ENCODE measurements at regions not wholly inside any gene's neighbourhood (a gene's known extent, or its start where the extent isn't known, plus 50 kb on each side); places are given as distances from the start of the nearest gene placed in this dataset.

GRCh38 chr2:12141618-12142258 is 395.3 kb downstream of the LPIN1 start:
- peaks cover 0 to 3% (median 0%) of the 10 kb centered on the region in 5 donors for H3K27me3 ChIP-seq (ENCODE audit: control insufficient read depth in 5 of 5, insufficient read depth in 4 of 5, low read length in 5 of 5)
- H3K27ac ChIP-seq (ENCODE audit: low read depth, low read length) = no peak overlapping the region
- H3K36me3 ChIP-seq (ENCODE audit: control insufficient read depth in 5 of 5, insufficient read depth in 5 of 5, low read length in 5 of 5) = no peaks in the 10 kb centered on the region
- no peak overlapping the region for H3K4me3 ChIP-seq (ENCODE audit: low read depth in 1 of 5, low read length in 5 of 5)
- H3K4me1 ChIP-seq (ENCODE audit: control insufficient read depth in 5 of 5, insufficient read depth in 5 of 5, low read length in 5 of 5) = peaks cover 0 to 11% (median 9%) of the 10 kb centered on the region in 5 donors
- H3K9ac ChIP-seq (ENCODE audit: low read length in 5 of 5) = no peak overlapping the region
- no peaks in the 10 kb centered on the region for H3K9me3 ChIP-seq (ENCODE audit: control insufficient read depth in 5 of 5, low read length in 5 of 5)

GRCh38 chr2:12151716-12152115 is 405.3 kb downstream of the LPIN1 start:
- no peaks in the 10 kb centered on the region for H3K27me3 ChIP-seq (ENCODE audit: control insufficient read depth in 5 of 5, insufficient read depth in 4 of 5, low read length in 5 of 5)
- no peak overlapping the region for H3K4me3 ChIP-seq (ENCODE audit: low read depth in 1 of 5, low read length in 5 of 5)
- H3K9ac ChIP-seq (ENCODE audit: low read length in 5 of 5) = no peak overlapping the region
- H3K36me3 ChIP-seq (ENCODE audit: control insufficient read depth in 5 of 5, insufficient read depth in 5 of 5, low read length in 5 of 5) = no peaks in the 10 kb centered on the region
- H3K4me1 ChIP-seq (ENCODE audit: control insufficient read depth in 5 of 5, insufficient read depth in 5 of 5, low read length in 5 of 5) = peaks cover 0 to 15% (median 6%) of the 10 kb centered on the region in 5 donors
- no peak overlapping the region for H3K27ac ChIP-seq (ENCODE audit: low read depth, low read length)
- no peaks in the 10 kb centered on the region for H3K9me3 ChIP-seq (ENCODE audit: control insufficient read depth in 5 of 5, low read length in 5 of 5)

GRCh38 chr2:12152888-12153287 is 406.5 kb downstream of the LPIN1 start:
- no peak overlapping the region for H3K4me3 ChIP-seq (ENCODE audit: low read depth in 1 of 5, low read length in 5 of 5)

GRCh38 chr2:12155303-12156051 is 409.0 kb downstream of the LPIN1 start:
- Histone ChIP-seq H3K4me3 (ENCODE audit: low read depth in 1 of 5, low read length in 5 of 5) (no peak overlapping the region), H3K27ac (ENCODE audit: low read depth, low read length) (no peak overlapping the region), H3K4me1 (ENCODE audit: control insufficient read depth in 5 of 5, insufficient read depth in 5 of 5, low read length in 5 of 5) (peaks cover 0 to 15% (median 6%) of the 10 kb centered on the region in 5 donors), H3K9me3 (ENCODE audit: control insufficient read depth in 5 of 5, low read length in 5 of 5) (no peaks in the 10 kb centered on the region), H3K9ac (ENCODE audit: low read length in 5 of 5) (no peak overlapping the region), H3K27me3 (ENCODE audit: control insufficient read depth in 5 of 5, insufficient read depth in 4 of 5, low read length in 5 of 5) (no peaks in the 10 kb centered on the region), H3K36me3 (ENCODE audit: control insufficient read depth in 5 of 5, insufficient read depth in 5 of 5, low read length in 5 of 5) (no peaks in the 10 kb centered on the region)

More at GRCh38 chr2:12152888-12153287, 406.5 kb downstream of the LPIN1 start:
- no peaks in the 10 kb centered on the region for H3K36me3 ChIP-seq (ENCODE audit: control insufficient read depth in 5 of 5, insufficient read depth in 5 of 5, low read length in 5 of 5)
- no peaks in the 10 kb centered on the region for H3K27me3 ChIP-seq (ENCODE audit: control insufficient read depth in 5 of 5, insufficient read depth in 4 of 5, low read length in 5 of 5)
- H3K9ac ChIP-seq (ENCODE audit: low read length in 5 of 5) = no peak overlapping the region
- H3K4me1 ChIP-seq (ENCODE audit: control insufficient read depth in 5 of 5, insufficient read depth in 5 of 5, low read length in 5 of 5) = peaks cover 0 to 15% (median 6%) of the 10 kb centered on the region in 5 donors
- no peak overlapping the region for H3K27ac ChIP-seq (ENCODE audit: low read depth, low read length)
- H3K9me3 ChIP-seq (ENCODE audit: control insufficient read depth in 5 of 5, low read length in 5 of 5) = no peaks in the 10 kb centered on the region

- Histone ChIP-seq H3K36me3 (ENCODE audit: control insufficient read depth in 5 of 5, insufficient read depth in 5 of 5, low read length in 5 of 5) (no peaks in the 10 kb centered on the region), H3K27ac (ENCODE audit: low read depth, low read length) (no peak overlapping the region), H3K27me3 (ENCODE audit: control insufficient read depth in 5 of 5, insufficient read depth in 4 of 5, low read length in 5 of 5) (no peaks in the 10 kb centered on the region), H3K9me3 (ENCODE audit: control insufficient read depth in 5 of 5, low read length in 5 of 5) (no peaks in the 10 kb centered on the region), H3K4me1 (ENCODE audit: control insufficient read depth in 5 of 5, insufficient read depth in 5 of 5, low read length in 5 of 5) (peaks cover 0 to 15% (median 6%) of the 10 kb centered on the region in 5 donors), H3K4me3 (ENCODE audit: low read depth in 1 of 5, low read length in 5 of 5) (no peak overlapping the region), H3K9ac (ENCODE audit: low read length in 5 of 5) (no peak overlapping the region)
These were observed 409.9 kb downstream of the LPIN1 start for GRCh38 chr2:12156349-12156748.

GRCh38 chr2:12161085-12161484 is 414.7 kb downstream of the LPIN1 start:
- H3K4me1 ChIP-seq (ENCODE audit: control insufficient read depth in 5 of 5, insufficient read depth in 5 of 5, low read length in 5 of 5) = peaks cover 0 to 4% (median under 1%) of the 10 kb centered on the region in 5 donors

GRCh38 chr2:12162269-12163247 is 416.1 kb downstream of the LPIN1 start:
- Histone ChIP-seq H3K4me1 (ENCODE audit: control insufficient read depth in 5 of 5, insufficient read depth in 5 of 5, low read length in 5 of 5) (peaks cover 0 to under 1% (median 0%) of the 10 kb centered on the region in 5 donors), H3K27me3 (ENCODE audit: control insufficient read depth in 5 of 5, insufficient read depth in 4 of 5, low read length in 5 of 5) (no peaks in the 10 kb centered on the region), H3K9me3 (ENCODE audit: control insufficient read depth in 5 of 5, low read length in 5 of 5) (no peaks in the 10 kb centered on the region), H3K9ac (ENCODE audit: low read length in 5 of 5) (no peak overlapping the region), H3K36me3 (ENCODE audit: control insufficient read depth in 5 of 5, insufficient read depth in 5 of 5, low read length in 5 of 5) (no peaks in the 10 kb centered on the region), H3K4me3 (ENCODE audit: low read depth in 1 of 5, low read length in 5 of 5) (no peak overlapping the region), H3K27ac (ENCODE audit: low read depth, low read length) (no peak overlapping the region)

More at GRCh38 chr2:12161085-12161484, 414.7 kb downstream of the LPIN1 start:
- Histone ChIP-seq H3K36me3 (ENCODE audit: control insufficient read depth in 5 of 5, insufficient read depth in 5 of 5, low read length in 5 of 5) (no peaks in the 10 kb centered on the region), H3K4me3 (ENCODE audit: low read depth in 1 of 5, low read length in 5 of 5) (no peak overlapping the region), H3K9me3 (ENCODE audit: control insufficient read depth in 5 of 5, low read length in 5 of 5) (no peaks in the 10 kb centered on the region), H3K9ac (ENCODE audit: low read length in 5 of 5) (no peak overlapping the region), H3K27ac (ENCODE audit: low read depth, low read length) (no peak overlapping the region), H3K27me3 (ENCODE audit: control insufficient read depth in 5 of 5, insufficient read depth in 4 of 5, low read length in 5 of 5) (no peaks in the 10 kb centered on the region)

GRCh38 chr2:12163866-12164265 is 417.4 kb downstream of the LPIN1 start:
- Histone ChIP-seq H3K4me1 (ENCODE audit: control insufficient read depth in 5 of 5, insufficient read depth in 5 of 5, low read length in 5 of 5) (peaks cover 4 to 13% (median 8%) of the 10 kb centered on the region in 5 donors), H3K9ac (ENCODE audit: low read length in 5 of 5) (no peak overlapping the region), H3K9me3 (ENCODE audit: control insufficient read depth in 5 of 5, low read length in 5 of 5) (no peaks in the 10 kb centered on the region), H3K4me3 (ENCODE audit: low read depth in 1 of 5, low read length in 5 of 5) (no peak overlapping the region), H3K36me3 (ENCODE audit: control insufficient read depth in 5 of 5, insufficient read depth in 5 of 5, low read length in 5 of 5) (no peaks in the 10 kb centered on the region), H3K27ac (ENCODE audit: low read depth, low read length) (no peak overlapping the region), H3K27me3 (ENCODE audit: control insufficient read depth in 5 of 5, insufficient read depth in 4 of 5, low read length in 5 of 5) (no peaks in the 10 kb centered on the region)

- Histone ChIP-seq H3K27me3 (ENCODE audit: control insufficient read depth in 5 of 5, insufficient read depth in 4 of 5, low read length in 5 of 5) (no peaks in the 10 kb centered on the region), H3K4me1 (ENCODE audit: control insufficient read depth in 5 of 5, insufficient read depth in 5 of 5, low read length in 5 of 5) (peaks cover 10 to 21% (median 16%) of the 10 kb centered on the region in 5 donors), H3K27ac (ENCODE audit: low read depth, low read length) (no peak overlapping the region), H3K36me3 (ENCODE audit: control insufficient read depth in 5 of 5, insufficient read depth in 5 of 5, low read length in 5 of 5) (no peaks in the 10 kb centered on the region), H3K9me3 (ENCODE audit: control insufficient read depth in 5 of 5, low read length in 5 of 5) (no peaks in the 10 kb centered on the region), H3K4me3 (ENCODE audit: low read depth in 1 of 5, low read length in 5 of 5) (no peak overlapping the region), H3K9ac (ENCODE audit: low read length in 5 of 5) (no peak overlapping the region)
These were observed 418.3 kb downstream of the LPIN1 start for GRCh38 chr2:12164689-12165088.

All from subcutaneous abdominal adipose tissue (tissue), 5 donors.